H9 (cell line): ENCODE measurements at regions not wholly inside any gene's neighbourhood (a gene's known extent, or its start where the extent isn't known, plus 50 kb on each side); places are given as distances from the start of the nearest gene placed in this dataset.
"Not testable (repeated sequence)": the region's sequence is repeated elsewhere in the genome, so short reads cannot be mapped to it uniquely, and the experiment has no call there.

Source experiments
- DNase-seq: peaks from one replicate; pipeline ENCODE4 v3.0.0-alpha.2; 2017
- H2AFZ ChIP-seq: one replicate; pipeline ENCODE4 v1.6.1; 2013; ENCODE audit warnings: mild to moderate bottlenecking, low read length, control low read depth, moderate library complexity
- H2AK5ac ChIP-seq: 2 replicates; pipeline ENCODE4 v1.6.1; 2013; ENCODE audit warnings: low read length, control low read depth, mixed read lengths; ENCODE audit not compliant: insufficient read length
- H2BK120ac ChIP-seq: one replicate; pipeline ENCODE4 v1.6.1; 2013; ENCODE audit warnings: low read depth, mild to moderate bottlenecking, low read length, control low read depth, inconsistent platforms; ENCODE audit not compliant: poor library complexity, severe bottlenecking
- H2BK12ac ChIP-seq: 2 replicates; pipeline ENCODE4 v1.6.1; 2013; ENCODE audit warnings: low read length, control low read depth, mixed read lengths, low read depth; ENCODE audit not compliant: insufficient read length
- H2BK15ac ChIP-seq: 2 replicates; pipeline ENCODE4 v1.6.1; 2013; ENCODE audit warnings: low read depth, low read length, control low read depth
- H2BK20ac ChIP-seq: one replicate; pipeline ENCODE4 v1.6.1; 2013; ENCODE audit warnings: low read depth, mild to moderate bottlenecking, low read length, control low read depth, inconsistent platforms; ENCODE audit not compliant: poor library complexity, severe bottlenecking
- H2BK5ac ChIP-seq: 2 replicates; pipeline ENCODE4 v1.6.1; 2013; ENCODE audit warnings: low read length, control low read depth, mixed read lengths; ENCODE audit not compliant: insufficient read length
- H3K14ac ChIP-seq: 2 replicates; pipeline ENCODE4 v1.6.1; 2013; ENCODE audit warnings: low read length, control low read depth; ENCODE audit not compliant: insufficient read depth
- H3K18ac ChIP-seq: 2 replicates; pipeline ENCODE4 v1.6.1; 2013; ENCODE audit warnings: low read depth, mild to moderate bottlenecking, mixed read lengths, low read length, control low read depth; ENCODE audit not compliant: insufficient read length
- H3K23ac ChIP-seq: 2 replicates; pipeline ENCODE4 v1.6.1; 2013; ENCODE audit warnings: low read length, control low read depth, mixed read lengths, low read depth; ENCODE audit not compliant: insufficient read length
- H3K23me2 ChIP-seq: 2 replicates; pipeline ENCODE4 v1.6.1; 2013; ENCODE audit warnings: low read depth, mild to moderate bottlenecking, mixed read lengths, low read length, control low read depth; ENCODE audit not compliant: insufficient read length, poor library complexity, severe bottlenecking
- H3K27ac ChIP-seq: 2 replicates; pipeline ENCODE4 v1.5.1; 2013; ENCODE audit warnings: low read length, control low read depth, mixed read lengths, low read depth; ENCODE audit not compliant: insufficient read length
- H3K27me3 ChIP-seq: 2 replicates; pipeline ENCODE4 v1.6.1; 2013; ENCODE audit warnings: low read length, control low read depth, inconsistent platforms; ENCODE audit not compliant: insufficient read depth
- H3K4ac ChIP-seq: 2 replicates; pipeline ENCODE4 v1.6.1; 2013; ENCODE audit warnings: low read depth, mild to moderate bottlenecking, control low read depth, inconsistent platforms, low read length, moderate library complexity
- H3K4me1 ChIP-seq: 2 replicates; pipeline ENCODE4 v1.6.1; 2013; ENCODE audit warnings: low read length, control low read depth, inconsistent platforms; ENCODE audit not compliant: insufficient read depth
- H3K4me2 ChIP-seq: 2 replicates; pipeline ENCODE4 v1.6.1; 2013; ENCODE audit warnings: low read length, control low read depth, mixed read lengths; ENCODE audit not compliant: insufficient read length, insufficient read depth
- H3K56ac ChIP-seq: 2 replicates; pipeline ENCODE4 v1.6.1; 2013; ENCODE audit warnings: low read depth, mild to moderate bottlenecking, mixed read lengths, low read length, control low read depth; ENCODE audit not compliant: insufficient read length
- H3K79me1 ChIP-seq: 2 replicates; pipeline ENCODE4 v1.6.1; 2013; ENCODE audit warnings: low read depth, mild to moderate bottlenecking, moderate library complexity, low read length, control low read depth, inconsistent platforms; ENCODE audit not compliant: insufficient read depth, poor library complexity, severe bottlenecking
- H3K79me2 ChIP-seq: 2 replicates; pipeline ENCODE4 v1.6.1; 2013; ENCODE audit warnings: low read length, control low read depth, inconsistent platforms; ENCODE audit not compliant: insufficient read depth
- H3K9ac ChIP-seq: 2 replicates; pipeline ENCODE4 v1.6.1; 2013; ENCODE audit warnings: low read length, control low read depth, mixed read lengths; ENCODE audit not compliant: insufficient read length; ENCODE audit errors: extremely low read depth
- H3K9me3 ChIP-seq: one replicate; pipeline ENCODE4 v1.6.1; 2013; ENCODE audit warnings: low read depth, low read length, inconsistent platforms; ENCODE audit not compliant: control insufficient read depth
- H3T11ph ChIP-seq: one replicate; pipeline ENCODE4 v1.6.1; 2013; ENCODE audit warnings: mild to moderate bottlenecking, low read length, control low read depth, inconsistent platforms
- H4K20me1 ChIP-seq: one replicate; pipeline ENCODE4 v1.6.1; 2013; ENCODE audit not compliant: control insufficient read depth, insufficient read length, insufficient read depth
- H4K5ac ChIP-seq: 2 replicates; pipeline ENCODE4 v1.6.1; 2013; ENCODE audit warnings: low read depth, mild to moderate bottlenecking, mixed read lengths, low read length, control low read depth; ENCODE audit not compliant: insufficient read length
- H4K8ac ChIP-seq: replicated peaks from 2 replicates; pipeline ENCODE4 v1.6.1; 2013; ENCODE audit warnings: low read length, control low read depth, mixed read lengths, low read depth; ENCODE audit not compliant: insufficient read length
- H4K91ac ChIP-seq: 2 replicates; pipeline ENCODE4 v1.6.1; 2013; ENCODE audit warnings: low read depth, mild to moderate bottlenecking, moderate library complexity, mixed read lengths, low read length, control low read depth; ENCODE audit not compliant: insufficient read length
- H3K27ac Mint-ChIP-seq, 3 experiments: 2 replicates in 2 of 3; 3 replicates in 1 of 3; pipeline ENCODE4 v1.8.0; 2020 to 2021; ENCODE audit warnings: mixed read lengths in 3 of 3, mild to moderate bottlenecking in 1 of 3, moderate library complexity in 1 of 3
- H3K27me3 Mint-ChIP-seq: 2 replicates; pipeline ENCODE4 v1.8.0; 2021; ENCODE audit warnings: low read depth, mild to moderate bottlenecking, moderate library complexity, mixed read lengths
- H3K36me3 Mint-ChIP-seq, 3 experiments: 2 replicates in 2 of 3; 3 replicates in 1 of 3; pipeline ENCODE4 v1.8.0; 2020 to 2021; ENCODE audit warnings: low read depth in 3 of 3, mixed read lengths in 3 of 3; ENCODE audit not compliant: insufficient read depth in 1 of 3
- H3K4me1 Mint-ChIP-seq, 2 experiments: 2 replicates each; pipeline ENCODE4 v1.8.0; 2020; ENCODE audit warnings: mixed read lengths in 2 of 2
- H3K4me3 Mint-ChIP-seq, 2 experiments: 2 replicates in 1 of 2; 3 replicates in 1 of 2; pipeline ENCODE4 v1.8.0; 2020 to 2021; ENCODE audit warnings: mild to moderate bottlenecking in 2 of 2, mixed read lengths in 2 of 2, moderate library complexity in 1 of 2
- H3K9me3 Mint-ChIP-seq, 2 experiments: 2 replicates in 1 of 2; 3 replicates in 1 of 2; pipeline ENCODE4 v1.8.0; 2020; ENCODE audit warnings: mild to moderate bottlenecking in 2 of 2, mixed read lengths in 2 of 2, moderate library complexity in 1 of 2
- WGBS: extraction: QIAGEN DNeasy Blood & Tissue Kit; methylation state at CpG from one replicate; pipeline ENCODE4 v1.1.7; 2013; ENCODE audit warnings: missing lambda C conversion rate, low lambda C conversion rate, mixed read lengths; ENCODE audit not compliant: insufficient read length; ENCODE audit errors: extremely low coverage; 5-methylcytosine and 5-hydroxymethylcytosine counted together

DNA sequence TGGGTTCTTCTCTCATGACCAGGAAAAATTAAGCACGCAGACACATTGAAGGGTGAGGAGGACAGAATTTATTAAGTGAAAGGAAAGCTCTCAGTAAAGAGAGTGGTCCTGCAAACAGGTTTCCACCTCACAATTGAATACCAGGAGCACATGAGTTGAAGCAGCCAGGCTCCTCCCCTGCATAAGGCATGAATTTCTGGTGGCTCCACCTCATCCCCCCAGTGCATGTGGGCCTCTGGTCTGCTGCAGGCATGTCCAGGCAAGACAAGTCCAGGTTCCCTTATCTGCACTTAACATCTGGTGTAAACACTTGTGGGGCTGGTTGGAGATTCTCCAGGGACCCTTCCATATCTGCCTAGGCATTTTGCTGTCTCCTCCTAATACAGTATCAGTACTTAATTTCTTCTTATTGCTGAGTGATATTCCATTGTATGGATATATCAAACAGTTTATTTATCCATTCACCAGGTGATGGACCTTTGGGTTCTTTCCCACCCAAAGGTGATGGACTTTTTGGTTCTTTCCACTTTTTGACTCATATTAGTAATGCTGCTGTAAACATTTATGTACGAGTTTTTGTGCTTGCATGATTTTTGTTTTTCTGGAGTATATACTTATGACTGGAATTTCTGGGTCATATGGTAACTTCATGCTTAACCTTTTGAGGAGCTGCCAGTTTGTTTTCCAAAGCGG is 104.3 kb upstream of the ZNF519 start:
- H2BK15ac ChIP-seq, DNase-seq, H3K79me1 ChIP-seq, H3K4me1 ChIP-seq, H3K23ac ChIP-seq, H3K27me3 Mint-ChIP-seq, H3K23me2 ChIP-seq, H3K9ac ChIP-seq, H3K27ac ChIP-seq, H4K20me1 ChIP-seq, H3K4me2 ChIP-seq, H3T11ph ChIP-seq, H3K18ac ChIP-seq, H3K56ac ChIP-seq, H3K36me3 Mint-ChIP-seq, H3K4ac ChIP-seq, H3K4me1 Mint-ChIP-seq, H2BK12ac ChIP-seq, H4K8ac ChIP-seq, H4K5ac ChIP-seq, H4K91ac ChIP-seq, H3K4me3 Mint-ChIP-seq, H3K79me2 ChIP-seq, H3K14ac ChIP-seq, H2BK20ac ChIP-seq, H2BK5ac ChIP-seq, H2AFZ ChIP-seq, H3K9me3 ChIP-seq, H3K27ac Mint-ChIP-seq, H2BK120ac ChIP-seq, H2AK5ac ChIP-seq, H3K27me3 ChIP-seq: not testable (repeated sequence)
- WGBS, result no CpG with 5 or more reads among the region's 3 CpGs
- H3K9me3 Mint-ChIP-seq, result peaks cover 62 to 65% of the 10 kb centered on the region in 2 experiments

DNA sequence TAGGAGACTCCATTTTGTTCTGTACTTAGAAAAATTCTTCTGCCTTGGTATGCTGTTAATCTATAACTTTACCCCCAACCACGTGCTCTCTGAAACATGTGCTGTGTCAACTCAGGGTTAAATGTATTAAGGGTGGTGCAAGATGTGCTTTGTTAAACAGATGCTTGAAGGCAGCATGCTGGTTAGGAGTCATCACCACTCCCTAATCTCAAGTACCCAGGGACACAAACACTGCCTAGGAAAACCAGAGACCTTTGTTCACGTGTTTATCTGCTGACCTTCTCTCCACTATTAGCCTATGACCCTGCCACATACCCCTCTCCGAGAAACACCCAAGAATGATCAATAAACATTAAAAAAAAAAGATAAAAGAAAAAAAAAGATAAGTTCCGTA is 93.0 kb upstream of the ZNF519 start:
- H3K4me3 Mint-ChIP-seq, H2BK15ac ChIP-seq, H3K4me1 Mint-ChIP-seq, H3K79me2 ChIP-seq, H3K9me3 ChIP-seq, H2AFZ ChIP-seq, H2AK5ac ChIP-seq, DNase-seq, H3K4me1 ChIP-seq, H3K27me3 ChIP-seq, H3K56ac ChIP-seq, H3K27me3 Mint-ChIP-seq, H3K14ac ChIP-seq, H3K18ac ChIP-seq, H3K79me1 ChIP-seq, H2BK120ac ChIP-seq, H4K91ac ChIP-seq, H3T11ph ChIP-seq, H3K27ac ChIP-seq, H3K23ac ChIP-seq, H2BK5ac ChIP-seq, H3K9ac ChIP-seq, H4K5ac ChIP-seq, H4K8ac ChIP-seq, H3K23me2 ChIP-seq, H2BK20ac ChIP-seq, H3K4me2 ChIP-seq, H3K4ac ChIP-seq, H2BK12ac ChIP-seq, H3K27ac Mint-ChIP-seq, H4K20me1 ChIP-seq: not testable (repeated sequence)
- peaks cover 0 to 15% (median 12%) of the 10 kb centered on the region in 3 experiments; a peak in 6 of 7 replicates for H3K36me3 Mint-ChIP-seq
- WGBS, result no CpG with 5 or more reads among the region's 4 CpGs
- peaks cover 52 to 65% of the 10 kb centered on the region in 2 experiments for H3K9me3 Mint-ChIP-seq
